IMR-90 (cell line): ENCODE measurements at regions not wholly inside any gene's neighbourhood (a gene's known extent, or its start where the extent isn't known, plus 50 kb on each side); places are given as distances from the start of the nearest gene placed in this dataset.

Source experiments
- ATAC-seq: fragments of 200-7000 bp; cut with Tn5 transposase; 2 replicates; pipeline ENCODE4 v1.9.1; 2020; ENCODE audit warnings: low read depth, mild to moderate bottlenecking, moderate library complexity
- BruUV-seq: library from RNA; stranded (reverse); fragments of 400-500 nt; replicated peaks from 2 replicates; lab custom pipeline; 2021; lab: Mats Ljungman, UMichigan
- CTCF ChIA-PET: fragments of 300-600 bp; formaldehyde crosslinking; extraction: SDS; loops from one replicate; lab custom pipeline; 2021; ENCODE audit warnings: antibody characterized with exemption; lab: Yijun Ruan, JAX
- POLR2A ChIA-PET: fragments of 300-600 bp; sonication (Branson Sonifier 250); formaldehyde crosslinking; loops from one replicate; lab custom pipeline; 2022; ENCODE audit warnings: antibody characterized with exemption; ENCODE audit not compliant: unreplicated experiment; lab: Charles Lee
- DNase-seq: peaks from one replicate; pipeline ENCODE4 v3.0.0; 2013
- H2AFZ ChIP-seq: replicated peaks from 2 replicates; pipeline ENCODE3; 2013; ENCODE audit warnings: low read length, mild to moderate bottlenecking; ENCODE audit not compliant: poor library complexity
- H2AK5ac ChIP-seq: 2 replicates; pipeline ENCODE4 v1.6.1; 2013; ENCODE audit warnings: low read depth, low read length, inconsistent platforms
- H2AK9ac ChIP-seq: replicated peaks from 2 replicates; pipeline ENCODE3; 2013; ENCODE audit warnings: mild to moderate bottlenecking, low read depth, low read length, moderate library complexity; ENCODE audit not compliant: poor library complexity
- H2BK120ac ChIP-seq: 2 replicates; pipeline ENCODE4 v1.6.1; 2013; ENCODE audit warnings: low read depth, low read length, inconsistent platforms
- H2BK15ac ChIP-seq: 3 replicates; pipeline ENCODE4 v1.6.1; 2013; ENCODE audit warnings: low read depth, low read length, inconsistent platforms
- H2BK20ac ChIP-seq: 2 replicates; pipeline ENCODE4 v1.6.1; 2013; ENCODE audit warnings: low read depth, mild to moderate bottlenecking, inconsistent platforms, low read length, moderate library complexity
- H2BK5ac ChIP-seq: 2 replicates; pipeline ENCODE4 v1.6.1; 2013; ENCODE audit warnings: mild to moderate bottlenecking, low read depth, low read length, inconsistent platforms; ENCODE audit not compliant: poor library complexity, severe bottlenecking
- H3K14ac ChIP-seq: replicated peaks from 2 replicates; pipeline ENCODE4 v1.6.1; 2013; ENCODE audit warnings: low read depth, low read length, inconsistent platforms
- H3K18ac ChIP-seq: 2 replicates; pipeline ENCODE4 v1.6.1; 2013; ENCODE audit warnings: low read depth, low read length, control low read depth
- H3K23ac ChIP-seq: 2 replicates; pipeline ENCODE4 v1.6.1; 2013; ENCODE audit warnings: low read depth, low read length, inconsistent platforms
- H3K27ac ChIP-seq: 2 replicates; pipeline ENCODE4 v1.5.1; 2013; ENCODE audit warnings: mild to moderate bottlenecking, control low read depth, low read length; ENCODE audit not compliant: insufficient read depth
- H3K27me3 ChIP-seq: 2 replicates; pipeline ENCODE4 v1.6.1; 2013; ENCODE audit warnings: low read length; ENCODE audit not compliant: control insufficient read depth, insufficient read depth
- H3K36me3 ChIP-seq: 2 replicates; pipeline ENCODE4 v1.6.1; 2013; ENCODE audit warnings: low read length, mixed read lengths; ENCODE audit not compliant: control insufficient read depth, insufficient read depth
- H3K4ac ChIP-seq: 2 replicates; pipeline ENCODE4 v1.6.1; 2013; ENCODE audit warnings: low read depth, low read length, inconsistent platforms
- H3K4me1 ChIP-seq: 2 replicates; pipeline ENCODE4 v1.6.1; 2013; ENCODE audit warnings: low read length, mixed read lengths; ENCODE audit not compliant: control insufficient read depth, insufficient read depth
- H3K4me2 ChIP-seq: 2 replicates; pipeline ENCODE4 v1.6.1; 2013; ENCODE audit warnings: low read depth, mild to moderate bottlenecking, control low read depth, low read length, moderate library complexity
- H3K4me3 ChIP-seq: 2 replicates; pipeline ENCODE4 v1.5.1; 2013; ENCODE audit warnings: low read depth, mild to moderate bottlenecking, control low read depth, low read length, moderate library complexity; ENCODE audit not compliant: insufficient read depth
- H3K56ac ChIP-seq: 2 replicates; pipeline ENCODE4 v1.6.1; 2013; ENCODE audit warnings: low read length, inconsistent platforms; ENCODE audit not compliant: insufficient read depth; ENCODE audit errors: extremely low read depth
- H3K79me1 ChIP-seq, 2 experiments: 2 replicates each; pipeline ENCODE4 v1.6.1; 2013; ENCODE audit warnings: low read length in 2 of 2, inconsistent platforms in 1 of 2, low read depth in 1 of 2
- H3K9ac ChIP-seq: 2 replicates; pipeline ENCODE4 v1.6.1; 2013; ENCODE audit warnings: low read depth, low read length, control low read depth
- H3K9me1 ChIP-seq: 2 replicates; pipeline ENCODE4 v1.6.1; 2013; ENCODE audit warnings: low read length, inconsistent platforms; ENCODE audit not compliant: insufficient read depth
- H3K9me3 ChIP-seq: 2 replicates; pipeline ENCODE4 v1.6.1; 2013; ENCODE audit warnings: low read length; ENCODE audit not compliant: control insufficient read depth, insufficient read depth
- H4K20me1 ChIP-seq: 2 replicates; pipeline ENCODE4 v1.6.1; 2013; ENCODE audit warnings: low read length, inconsistent platforms; ENCODE audit not compliant: insufficient read depth
- H4K5ac ChIP-seq: 2 replicates; pipeline ENCODE4 v1.6.1; 2013; ENCODE audit warnings: mild to moderate bottlenecking, low read depth, low read length, control low read depth
- H4K8ac ChIP-seq, 2 experiments: 2 replicates each; pipeline ENCODE4 v1.6.1; 2013; ENCODE audit warnings: low read depth in 2 of 2, low read length in 2 of 2, control low read depth in 1 of 2, inconsistent platforms in 1 of 2
- H4K91ac ChIP-seq: 2 replicates; pipeline ENCODE4 v1.6.1; 2013; ENCODE audit warnings: low read depth, low read length, inconsistent platforms; ENCODE audit not compliant: insufficient read depth
- BHLHE40 ChIP-seq: fragments of 150-350 bp; IDR thresholded peaks from 2 replicates; pipeline ENCODE4 v1.6.1; 2016; ENCODE audit warnings: mild to moderate bottlenecking, low read depth, low read length
- CEBPB ChIP-seq: IDR thresholded peaks from 2 replicates; pipeline ENCODE4 v1.6.1; 2012; ENCODE audit warnings: low read depth, low read length, improper control_type of control experiment
- FOS ChIP-seq: fragments of 150-350 bp; IDR thresholded peaks from 2 replicates; pipeline ENCODE4 v1.6.1; 2016; ENCODE audit warnings: low read depth, low read length
- MAFK ChIP-seq: IDR thresholded peaks from 2 replicates; pipeline ENCODE4 v1.6.1; 2012; ENCODE audit warnings: low read depth, low read length, improper control_type of control experiment
- MXI1 ChIP-seq: IDR thresholded peaks from 2 replicates; pipeline ENCODE4 v1.6.1; 2012; ENCODE audit warnings: low read depth, mild to moderate bottlenecking, low read length, moderate library complexity, borderline replicate concordance
- NFE2L2 ChIP-seq: fragments of 150-350 bp; IDR thresholded peaks from 2 replicates; pipeline ENCODE4 v1.6.1; 2016; ENCODE audit warnings: low read depth, mild to moderate bottlenecking, low read length
- RAD21 ChIP-seq: IDR thresholded peaks from 2 replicates; pipeline ENCODE4 v1.6.1; 2012; ENCODE audit warnings: low read length, improper control_type of control experiment
- RCOR1 ChIP-seq: IDR thresholded peaks from 2 replicates; pipeline ENCODE4 v1.6.1; 2012; ENCODE audit warnings: mild to moderate bottlenecking, low read length, improper control_type of control experiment; ENCODE audit not compliant: insufficient replicate concordance
- SMC3 ChIP-seq: fragments of 150-350 bp; IDR thresholded peaks from 2 replicates; pipeline ENCODE4 v1.6.1; 2016; ENCODE audit warnings: low read depth, mild to moderate bottlenecking, antibody characterized with exemption, low read length, moderate library complexity
- WGBS, 2 experiments: methylation state at CpG; one replicate each; pipeline versions ENCODE4 v1.1.5 to v1.1.7; 2013; ENCODE audit warnings: missing lambda C conversion rate in 2 of 2; ENCODE audit not compliant: insufficient read length in 1 of 2; ENCODE audit errors: extremely low coverage in 2 of 2; 5-methylcytosine and 5-hydroxymethylcytosine counted together
- dilution Hi-C: fragments of 300-500 bp; cut with HindIII; formaldehyde crosslinking; loops from one replicate; pipeline ENCODE4 v1.14.3; 2018; ENCODE audit warnings: low sequenced_read_pairs; ENCODE audit not compliant: unreplicated experiment
- in situ Hi-C: fragments of 300-500 bp; cut with MboI; formaldehyde crosslinking; loops from 3 replicates; pipeline ENCODE4 v1.14.3; 2019; ENCODE audit warnings: low sequenced_read_pairs, inconsistent platforms, mixed read lengths
- intact Hi-C: fragments of 100-400 bp; cut with micrococcal nuclease; formaldehyde crosslinking; loops from 2 replicates; pipeline ENCODE4 v1.10.0; 2022

- no peaks in the 10 kb centered on the region for H3K27me3 ChIP-seq
- no peak overlapping the region for H2BK20ac ChIP-seq
- CTCF ChIA-PET, result no interaction called here
- H4K5ac ChIP-seq, result no peak overlapping the region
- POLR2A ChIA-PET, result no interaction called here
- no peak overlapping the region for H2AK5ac ChIP-seq
- H3K23ac ChIP-seq, result no peak overlapping the region
- no peak overlapping the region for H2BK120ac ChIP-seq
- H3K56ac ChIP-seq, result no peak overlapping the region
- no peaks in the 10 kb centered on the region for H4K20me1 ChIP-seq
- H3K4me2 ChIP-seq, result no peak overlapping the region
- no CpG with 5 or more reads among the region's 8 CpGs for WGBS, 2 experiments
- H2BK5ac ChIP-seq, result no peak overlapping the region
- no peak for ATAC-seq
- TF ChIP-seq SMC3 (no peak), CEBPB (no peak), MXI1 (no peak), NFE2L2 (no peak), MAFK (no peak), BHLHE40 (no peak), RAD21 (no peak), FOS (no peak), RCOR1 (no peak)
- intact Hi-C loops (no loop called here), dilution Hi-C loops (no loop called here), in situ Hi-C loops (no loop called here)
- no peaks in the 10 kb centered on the region for H3K4me1 ChIP-seq
- H3K4me3 ChIP-seq, result no peak overlapping the region
- no peak overlapping the region for H2AFZ ChIP-seq
- no peak overlapping the region for H2BK15ac ChIP-seq
- H3K79me1 ChIP-seq, result no peaks in the 10 kb centered on the region
- no peaks in the 10 kb centered on the region for H3K9me1 ChIP-seq
- H3K27ac ChIP-seq, result no peak overlapping the region
- BruUV-seq, result no TSS peak
- H2AK9ac ChIP-seq, result no peak overlapping the region
- no peak overlapping the region for H3K14ac ChIP-seq
- H4K91ac ChIP-seq, result no peak overlapping the region
- no peak overlapping the region for H3K18ac ChIP-seq
- no peaks in the 10 kb centered on the region for H3K9me3 ChIP-seq
- no peak overlapping the region for H4K8ac ChIP-seq
- no peak overlapping the region for H3K4ac ChIP-seq
- no peak for DNase-seq
- no peak overlapping the region for H3K9ac ChIP-seq
- no peaks in the 10 kb centered on the region for H3K36me3 ChIP-seq
Measured at GRCh38 chr12:66896797-66897196, 217.9 kb upstream of the GRIP1 start.
